ENCODE measurements at regions not wholly inside any gene's neighbourhood (a gene's known extent, or its start where the extent isn't known, plus 50 kb on each side); places are given as distances from the start of the nearest gene placed in this dataset.

DNA sequence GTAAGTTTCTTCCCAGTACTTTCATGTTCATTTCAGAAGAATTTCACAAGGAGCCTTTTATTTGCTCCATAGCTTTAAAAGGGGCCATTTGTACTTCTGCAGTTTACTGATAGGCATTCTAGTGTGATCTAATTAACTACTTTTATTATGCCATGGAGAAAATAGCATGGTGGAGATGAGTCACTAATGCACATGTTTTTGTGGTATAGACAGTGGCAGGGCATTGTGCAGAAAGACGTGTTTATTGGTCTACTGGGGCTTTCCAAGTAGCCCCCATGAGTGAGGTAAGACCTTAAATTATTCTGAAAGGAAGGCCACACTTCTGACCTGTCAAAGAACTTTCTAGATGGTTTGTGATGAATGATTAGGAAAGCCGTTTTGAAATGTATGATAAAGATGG is 810.0 kb upstream of the NR2F2 start:
- intact Hi-C loops (cut with DNase I): no loop called here
- H3K9me3 ChIP-seq: no peaks in the 10 kb centered on the region
- DNase-seq: no peak
- no peak for ATAC-seq
- no peaks in the 10 kb centered on the region for H3K36me3 ChIP-seq
- TF ChIP-seq, protein P1, sequence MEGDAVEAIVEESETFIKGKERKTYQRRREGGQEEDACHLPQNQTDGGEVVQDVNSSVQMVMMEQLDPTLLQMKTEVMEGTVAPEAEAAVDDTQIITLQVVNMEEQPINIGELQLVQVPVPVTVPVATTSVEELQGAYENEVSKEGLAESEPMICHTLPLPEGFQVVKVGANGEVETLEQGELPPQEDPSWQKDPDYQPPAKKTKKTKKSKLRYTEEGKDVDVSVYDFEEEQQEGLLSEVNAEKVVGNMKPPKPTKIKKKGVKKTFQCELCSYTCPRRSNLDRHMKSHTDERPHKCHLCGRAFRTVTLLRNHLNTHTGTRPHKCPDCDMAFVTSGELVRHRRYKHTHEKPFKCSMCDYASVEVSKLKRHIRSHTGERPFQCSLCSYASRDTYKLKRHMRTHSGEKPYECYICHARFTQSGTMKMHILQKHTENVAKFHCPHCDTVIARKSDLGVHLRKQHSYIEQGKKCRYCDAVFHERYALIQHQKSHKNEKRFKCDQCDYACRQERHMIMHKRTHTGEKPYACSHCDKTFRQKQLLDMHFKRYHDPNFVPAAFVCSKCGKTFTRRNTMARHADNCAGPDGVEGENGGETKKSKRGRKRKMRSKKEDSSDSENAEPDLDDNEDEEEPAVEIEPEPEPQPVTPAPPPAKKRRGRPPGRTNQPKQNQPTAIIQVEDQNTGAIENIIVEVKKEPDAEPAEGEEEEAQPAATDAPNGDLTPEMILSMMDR (IDR thresholded peaks at IDR 0.05): no peak
- H3K4me1 ChIP-seq: no peaks in the 10 kb centered on the region
- H3K27ac ChIP-seq: no peak overlapping the region
- no peak overlapping the region for H3K4me3 ChIP-seq
- no peaks in the 10 kb centered on the region for H3K27me3 ChIP-seq

DNA sequence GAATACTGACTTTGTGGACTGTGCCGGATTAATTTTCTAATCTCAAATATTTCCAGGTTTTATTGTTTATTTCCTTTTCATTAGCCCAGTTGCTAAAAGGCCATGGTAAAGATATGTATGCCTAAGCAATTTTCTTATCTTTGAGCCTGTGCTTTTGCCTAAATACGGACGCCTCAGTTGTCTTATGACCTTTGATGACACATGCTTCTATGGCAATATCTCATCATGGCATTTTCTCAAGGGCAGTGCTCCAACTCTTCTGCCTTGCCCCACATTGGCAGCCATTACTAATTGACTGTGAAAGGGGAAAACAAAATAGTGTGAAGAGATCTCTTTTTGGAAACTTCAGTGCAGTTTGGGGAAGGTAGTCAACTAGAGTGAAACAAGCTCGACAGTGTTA is 809.6 kb upstream of the NR2F2 start:
- H3K27ac ChIP-seq: no peak overlapping the region
- H3K27me3 ChIP-seq: no peaks in the 10 kb centered on the region
- intact Hi-C loops (cut with DNase I): no loop called here
- no peak overlapping the region for H3K4me3 ChIP-seq
- no peak for DNase-seq
- no peaks in the 10 kb centered on the region for H3K36me3 ChIP-seq
- no peak for ATAC-seq
- H3K9me3 ChIP-seq: no peaks in the 10 kb centered on the region
- TF ChIP-seq, protein P1 (IDR thresholded peaks at IDR 0.05): no peak
- H3K4me1 ChIP-seq: no peaks in the 10 kb centered on the region

DNA sequence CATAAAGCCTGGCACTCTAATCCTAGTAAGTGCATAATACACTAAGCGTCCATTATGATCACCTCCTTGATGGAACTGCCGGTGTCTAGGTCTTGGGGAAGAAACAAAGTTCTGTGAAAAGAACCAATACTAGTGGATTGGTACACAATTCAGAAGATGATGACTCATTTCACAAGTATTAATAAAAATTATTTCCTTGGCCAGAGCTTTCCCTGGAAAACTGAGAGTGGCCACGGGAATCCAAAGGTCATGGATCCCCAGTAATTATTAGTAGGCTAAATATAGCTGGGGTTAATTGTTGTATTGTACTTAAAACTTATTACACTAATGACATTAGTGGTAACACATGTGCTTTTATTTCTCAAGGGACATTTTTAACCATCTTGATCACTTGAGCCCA is 808.0 kb upstream of the NR2F2 start:
- Histone ChIP-seq H3K27me3 (no peaks in the 10 kb centered on the region), H3K36me3 (no peaks in the 10 kb centered on the region), H3K9me3 (no peaks in the 10 kb centered on the region), H3K4me3 (no peak overlapping the region), H3K27ac (no peak overlapping the region), H3K4me1 (no peaks in the 10 kb centered on the region)
- TF ChIP-seq, protein P1 (IDR thresholded peaks at IDR 0.05): no peak
- ATAC-seq (no peak), DNase-seq (no peak)
- intact Hi-C loops (cut with DNase I): no loop called here

DNA sequence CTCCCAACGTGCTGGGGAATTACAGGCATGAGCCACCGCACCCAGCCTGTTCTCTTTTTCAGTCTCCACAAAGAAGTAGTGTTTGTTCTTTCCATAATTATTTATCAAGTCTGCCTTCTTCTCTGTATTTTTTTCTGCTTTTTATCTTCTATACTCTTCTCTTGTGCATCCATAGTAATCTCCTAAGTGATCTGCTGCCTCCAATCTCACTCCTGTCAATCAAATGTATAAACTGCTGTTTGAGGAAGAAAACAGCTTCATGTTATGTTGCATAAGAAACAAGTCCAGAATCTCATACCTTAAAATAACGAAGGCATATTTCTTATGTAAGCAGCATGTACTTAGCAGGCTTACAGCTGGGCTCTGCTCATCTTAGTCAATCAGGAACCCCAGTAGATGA is 801.6 kb upstream of the NR2F2 start:
- ATAC-seq (no peak), DNase-seq (no peak)
- intact Hi-C loops (cut with DNase I): no loop called here
- H3K9me3 ChIP-seq: no peaks in the 10 kb centered on the region
- no peaks in the 10 kb centered on the region for H3K27me3 ChIP-seq
- H3K4me1 ChIP-seq: no peaks in the 10 kb centered on the region
- no peak overlapping the region for H3K4me3 ChIP-seq
- no peak overlapping the region for H3K27ac ChIP-seq
- H3K36me3 ChIP-seq: no peaks in the 10 kb centered on the region
- TF ChIP-seq, protein P1 (IDR thresholded peaks at IDR 0.05): no peak

DNA sequence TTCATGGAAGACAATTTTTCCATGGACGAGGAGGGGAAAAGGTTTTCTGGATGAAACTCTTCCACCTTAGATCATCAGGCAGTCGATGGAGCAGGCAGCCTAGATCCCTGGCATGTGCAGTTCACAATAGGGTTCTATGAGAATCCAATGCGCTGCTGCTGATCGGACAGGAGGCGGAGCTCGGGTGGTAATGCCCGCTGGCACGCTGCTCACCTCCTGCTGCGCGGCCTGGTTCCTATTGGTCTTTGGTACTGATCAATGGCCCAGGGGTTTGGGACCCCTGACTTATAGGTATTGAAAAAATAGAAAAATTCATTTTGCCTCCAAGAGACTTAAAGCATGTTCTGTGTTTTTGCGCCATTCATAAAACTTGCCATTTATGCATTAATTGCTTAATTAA is 793.9 kb upstream of the NR2F2 start:
- DNase-seq: no peak
- Histone ChIP-seq H3K36me3 (no peaks in the 10 kb centered on the region), H3K27ac (no peak overlapping the region), H3K4me3 (no peak overlapping the region), H3K27me3 (no peaks in the 10 kb centered on the region), H3K4me1 (no peaks in the 10 kb centered on the region), H3K9me3 (no peaks in the 10 kb centered on the region)
- TF ChIP-seq, protein P1 (IDR thresholded peaks at IDR 0.05): no peak
- intact Hi-C loops (cut with DNase I): no loop called here
- no peak for ATAC-seq
